K562 (cell line): ENCODE measurements at regions not wholly inside any gene's neighbourhood (a gene's known extent, or its start where the extent isn't known, plus 50 kb on each side); places are given as distances from the start of the nearest gene placed in this dataset.

ENCODE experiments used
- ATAC-seq: fragments of 200-7000 bp; cut with Tn5 transposase; 3 replicates; pipeline ENCODE4 v1.9.1; 2020; ENCODE audit warnings: moderate library complexity
- BruUV-seq: library from RNA; stranded (reverse); fragments of 400-500 nt; replicated peaks from 2 replicates; lab custom pipeline; 2021; lab: Mats Ljungman, UMichigan
- CTCF ChIA-PET: fragments of 300-600 bp; formaldehyde crosslinking; extraction: SDS; loops from one replicate; lab custom pipeline; 2021; ENCODE audit warnings: low intra/inter-chr PET ratio; lab: Yijun Ruan, JAX
- POLR2A ChIA-PET: fragments of 300-600, 350-650 bp; sonication (Branson Sonifier 250); formaldehyde crosslinking; extraction: SDS; loops from one replicate; lab custom pipeline; 2021; ENCODE audit warnings: antibody characterized with exemption, inconsistent platforms; lab: Yijun Ruan, JAX
- DNase-seq, 4 experiments: peaks; one replicate each; pipeline versions ENCODE4 v3.0.0 to v3.0.0-alpha.2; 2011 to 2018; ENCODE audit warnings: low spot score in 3 of 4, mixed read lengths in 3 of 4; ENCODE audit errors: extremely low read depth in 1 of 4
- FAIRE-seq: peaks from 2 replicates; lab custom pipeline; 2011; peaks lifted over from hg19 to GRCh38; lab: Jason Lieb, UNC
- H2AFZ ChIP-seq: 2 replicates; pipeline ENCODE4 v1.6.0; 2011; ENCODE audit warnings: low read depth, low read length, control low read depth, inconsistent platforms
- H3K27ac ChIP-seq: fragments of 200-600 bp; 3 replicates; pipeline ENCODE4 v1.8.0; 2011; ENCODE audit warnings: low read depth, mild to moderate bottlenecking, control low read depth, inconsistent platforms, low read length, moderate library complexity, mixed read lengths; ENCODE audit errors: extremely low read depth
- H3K27me3 ChIP-seq, 2 experiments: fragments of 300-600 bp in 1 of 2; 2 replicates in 1 of 2; 3 replicates in 1 of 2; pipeline versions ENCODE4 v1.6.0 to v1.8.0; 2011; ENCODE audit warnings: inconsistent platforms in 2 of 2, low read length in 2 of 2, mild to moderate bottlenecking in 1 of 2, mixed read lengths in 1 of 2, moderate library complexity in 1 of 2; ENCODE audit not compliant: control insufficient read depth in 2 of 2, insufficient read depth in 2 of 2
- H3K36me3 ChIP-seq: fragments of 300-600 bp; 3 replicates; pipeline ENCODE4 v1.8.0; 2011; ENCODE audit warnings: mild to moderate bottlenecking, low read length, inconsistent platforms; ENCODE audit not compliant: control insufficient read depth, insufficient read depth
- H3K4me1 ChIP-seq, 2 experiments: fragments of 200-600 bp in 1 of 2; replicated peaks in 1 of 2; 2 replicates in 1 of 2; 3 replicates in 1 of 2; pipeline versions ENCODE4 v1.5.1 to v1.8.0; 2011; ENCODE audit warnings: inconsistent platforms in 2 of 2, low read length in 2 of 2, mild to moderate bottlenecking in 1 of 2, mixed read lengths in 1 of 2, moderate library complexity in 1 of 2; ENCODE audit not compliant: control insufficient read depth in 2 of 2, insufficient read depth in 2 of 2
- H3K4me2 ChIP-seq: 2 replicates; pipeline ENCODE4 v1.6.1; 2011; ENCODE audit warnings: low read length, control low read depth, inconsistent platforms, mixed read lengths; ENCODE audit not compliant: insufficient read depth
- H3K4me3 ChIP-seq: fragments of 200-600 bp; sonication (generic), shearing (Covaris generic); 2 replicates; pipeline ENCODE4 v1.5.1; 2016; ENCODE audit warnings: control low read depth, inconsistent platforms
- H3K79me2 ChIP-seq: fragments of 200-600 bp; 3 replicates; pipeline ENCODE4 v1.8.0; 2011; ENCODE audit warnings: low read length, inconsistent platforms; ENCODE audit not compliant: control insufficient read depth, insufficient read depth
- H3K9ac ChIP-seq, 2 experiments: 2 replicates each; pipeline versions ENCODE4 v1.6.0 to v1.6.1; 2011; ENCODE audit warnings: low read depth in 2 of 2, low read length in 2 of 2, control low read depth in 1 of 2, inconsistent platforms in 1 of 2, mild to moderate bottlenecking in 1 of 2, mixed read lengths in 1 of 2; ENCODE audit not compliant: insufficient read depth in 1 of 2
- H3K9me1 ChIP-seq: one replicate; pipeline ENCODE4 v1.6.0; 2011; ENCODE audit warnings: inconsistent platforms, mild to moderate bottlenecking, low read length, moderate library complexity; ENCODE audit not compliant: control insufficient read depth, insufficient read depth
- H3K9me3 ChIP-seq: replicated peaks from 2 replicates; pipeline ENCODE4 v1.5.1; 2011; ENCODE audit warnings: low read depth, low read length, inconsistent platforms; ENCODE audit not compliant: control insufficient read depth, insufficient read depth
- H4K20me1 ChIP-seq: replicated peaks from 2 replicates; pipeline ENCODE4 v1.6.1; 2011; ENCODE audit warnings: low read length, inconsistent platforms, mixed read lengths; ENCODE audit not compliant: control insufficient read depth, insufficient read depth
- BDP1 ChIP-seq: IDR thresholded peaks from 3 replicates; pipeline ENCODE4 v1.6.1; 2011; ENCODE audit not compliant: insufficient read length, insufficient read depth
- DPF2 ChIP-seq: fragments of 450-650 bp; IDR thresholded peaks from 2 replicates; pipeline ENCODE4 v1.6.1; 2016
- KDM1A ChIP-seq, 2 experiments: fragments of 450-650 bp; IDR thresholded peaks; 2 replicates each; pipeline ENCODE4 v1.6.1; 2016; ENCODE audit warnings: mild to moderate bottlenecking in 2 of 2
- NCOA1 ChIP-seq: fragments of 450-650 bp; IDR thresholded peaks from 2 replicates; pipeline ENCODE4 v1.6.1; 2016; ENCODE audit warnings: low read depth
- NFE2L1 ChIP-seq: fragments of 450-650 bp; IDR thresholded peaks from 2 replicates; pipeline ENCODE4 v1.6.1; 2016; ENCODE audit warnings: missing genetic modification characterization, low read depth, mild to moderate bottlenecking, missing compliant biosample characterization, moderate library complexity, borderline replicate concordance
- ZNF740 ChIP-seq, 3 experiments: fragments of 200-800 bp in 1 of 3; sonication (Bioruptor generic) in 1 of 3; sonication (generic) in 1 of 3; formaldehyde crosslinking in 1 of 3; IDR thresholded peaks; 2 replicates each; pipeline versions ENCODE4 v1.6.1 to v1.8.0; 2016 to 2022; ENCODE audit warnings: mild to moderate bottlenecking in 2 of 3, missing compliant biosample characterization in 2 of 3, missing genetic modification characterization in 2 of 3, missing genetic modification reagents in 1 of 3
- WGBS: fragments of 100-300 bp; shearing (Covaris generic); methylation state at CpG from one replicate; pipeline ENCODE4 v1.1.6; 2016; ENCODE audit warnings: low coverage, mixed read lengths; ENCODE audit not compliant: insufficient coverage; ENCODE audit errors: missing lambda C conversion rate; 5-methylcytosine and 5-hydroxymethylcytosine counted together
- in situ Hi-C: fragments of 300-500 bp; cut with MboI; formaldehyde crosslinking; loops from 4 replicates; pipeline ENCODE4 v1.15.0; 2018; ENCODE audit warnings: inconsistent platforms, mixed read lengths
- intact Hi-C: fragments of 100-400 bp; cut with micrococcal nuclease; formaldehyde crosslinking; loops from 2 replicates; pipeline ENCODE4 v1.14.2; 2022

GRCh38 chr9:89699646-89700045 lies 94.8 kb downstream of the GADD45G start:
- no peak overlapping the region for H2AFZ ChIP-seq
- no peaks in the 10 kb centered on the region for H3K79me2 ChIP-seq
- no peak overlapping the region for H3K9ac ChIP-seq
- H3K36me3 ChIP-seq: no peaks in the 10 kb centered on the region
- in situ Hi-C loops (no loop called here), intact Hi-C loops (no loop called here)
- BruUV-seq: no TSS peak
- no peak overlapping the region for H3K27ac ChIP-seq
- H3K9me1 ChIP-seq: no peaks in the 10 kb centered on the region
- CTCF ChIA-PET: no interaction called here
- peaks cover 0 to 10% of the 10 kb centered on the region in 2 experiments; a peak in 1 of 5 replicates for H3K27me3 ChIP-seq
- ATAC-seq (no peak), FAIRE-seq (no peak), DNase-seq (no peak)
- no peak overlapping the region for H3K4me3 ChIP-seq
- WGBS: 2% methylated on average over 10 of the region's 11 CpGs
- no peaks in the 10 kb centered on the region for H4K20me1 ChIP-seq
- no peak for TF ChIP-seq ZNF740 (CRISPR knock-in tag; IDR thresholded peaks at IDR 0.05)
- TF ChIP-seq ZNF740 (tag; IDR thresholded peaks at IDR 0.05): no peak
- no peak for TF ChIP-seq DPF2
- TF ChIP-seq KDM1A (IDR thresholded peaks at IDR 0.05): no peak
- TF ChIP-seq NCOA1: no peak
- TF ChIP-seq NFE2L1 (tag): no peak
- no peak for TF ChIP-seq BDP1
- H3K9me3 ChIP-seq: no peaks in the 10 kb centered on the region
- H3K4me2 ChIP-seq: no peak overlapping the region
- POLR2A ChIA-PET: no interaction called here
- no peaks in the 10 kb centered on the region for H3K4me1 ChIP-seq
